Panc1 (cell line): ENCODE measurements at regions not wholly inside any gene's neighbourhood (a gene's known extent, or its start where the extent isn't known, plus 50 kb on each side); places are given as distances from the start of the nearest gene placed in this dataset.

Experiments used
- ATAC-seq: fragments of 200-7000 bp; cut with Tn5 transposase; 2 replicates; pipeline ENCODE4 v1.9.1; 2020; ENCODE audit warnings: mild to moderate bottlenecking, moderate library complexity
- BruUV-seq: library from RNA; stranded (reverse); fragments of 400-500 nt; replicated peaks from 2 replicates; lab custom pipeline; 2021; lab: Mats Ljungman, UMichigan
- CTCF ChIA-PET: fragments of 300-600 bp; sonication (Branson Sonifier 250); formaldehyde crosslinking; loops from one replicate; lab custom pipeline; 2022; ENCODE audit warnings: antibody characterized with exemption; lab: Charles Lee
- POLR2A ChIA-PET: fragments of 300-600 bp; sonication (Branson Sonifier 250); formaldehyde crosslinking; loops from one replicate; lab custom pipeline; 2022; ENCODE audit warnings: antibody characterized with exemption; lab: Charles Lee
- DNase-seq: peaks from one replicate; pipeline ENCODE4 v3.0.0-alpha.2; 2010; ENCODE audit warnings: low read depth, low spot score
- H3K27ac ChIP-seq: 2 replicates; pipeline ENCODE4 v1.5.1; 2011; ENCODE audit warnings: mild to moderate bottlenecking, low read length, inconsistent platforms
- H3K27me3 ChIP-seq: fragments of 200-500 bp; sonication (Bioruptor generic); 2 replicates; pipeline ENCODE4 v1.6.0; 2014; ENCODE audit warnings: low read length, inconsistent platforms; ENCODE audit not compliant: control insufficient read depth, insufficient read depth
- H3K36me3 ChIP-seq: fragments of 200-500 bp; sonication (Bioruptor generic); 2 replicates; pipeline ENCODE4 v1.5.1; 2014; ENCODE audit warnings: inconsistent platforms, mild to moderate bottlenecking, low read length, moderate library complexity; ENCODE audit not compliant: control insufficient read depth, insufficient read depth
- H3K4me1 ChIP-seq: 2 replicates; pipeline ENCODE4 v1.5.1; 2011; ENCODE audit warnings: inconsistent platforms, mild to moderate bottlenecking, low read length, moderate library complexity; ENCODE audit not compliant: control insufficient read depth, insufficient read depth
- H3K4me3 ChIP-seq, 2 experiments: 2 replicates each; pipeline ENCODE4 v1.5.1; 2011 to 2012; ENCODE audit warnings: low read depth in 2 of 2, low read length in 2 of 2, mild to moderate bottlenecking in 2 of 2, inconsistent platforms in 1 of 2, moderate library complexity in 1 of 2
- H3K9me3 ChIP-seq: fragments of 200-500 bp; sonication (Bioruptor generic); 2 replicates; pipeline ENCODE4 v1.5.1; 2014; ENCODE audit warnings: low read depth, mild to moderate bottlenecking, inconsistent platforms, low read length, moderate library complexity; ENCODE audit not compliant: control insufficient read depth, insufficient read depth
- POLR2AphosphoS5 ChIP-seq: IDR thresholded peaks from 2 replicates; pipeline ENCODE4 v1.6.1; 2012; ENCODE audit warnings: mild to moderate bottlenecking, low read depth, low read length, moderate library complexity
- SIN3A ChIP-seq: IDR thresholded peaks from 2 replicates; pipeline ENCODE4 v1.6.1; 2012; ENCODE audit warnings: low read depth, mild to moderate bottlenecking, low read length, moderate library complexity, borderline replicate concordance; ENCODE audit not compliant: insufficient read depth
- TCF7L2 ChIP-seq: IDR thresholded peaks from 2 replicates; pipeline ENCODE4 v1.6.1; 2011; ENCODE audit warnings: mild to moderate bottlenecking, low read depth, low read length, inconsistent platforms
- in situ Hi-C: cut with HindIII; loops from 2 replicates; pipeline ENCODE4 v1.10.0; 2016; ENCODE audit warnings: low sequenced_read_pairs, low pct_unique_long_range_greater_than_20kb
- intact Hi-C: fragments of 100-400 bp; cut with micrococcal nuclease; formaldehyde crosslinking; loops from one replicate; pipeline ENCODE4 v1.10.0; 2022; ENCODE audit not compliant: unreplicated experiment
- TF ChIP-seq, protein P1 (sequence below): fragments of 450-650 bp; IDR thresholded peaks from 2 replicates; pipeline ENCODE4 v1.5.1; 2017; ENCODE audit warnings: mild to moderate bottlenecking
- TF ChIP-seq, protein P2 (sequence below), 2 experiments: IDR thresholded peaks; 2 replicates each; pipeline ENCODE4 v1.6.1; 2011 to 2012; ENCODE audit warnings: low read depth in 2 of 2, control low read depth in 1 of 2, low read length in 1 of 2, mild to moderate bottlenecking in 1 of 2, moderate library complexity in 1 of 2; ENCODE audit not compliant: insufficient read depth in 1 of 2

DNA sequence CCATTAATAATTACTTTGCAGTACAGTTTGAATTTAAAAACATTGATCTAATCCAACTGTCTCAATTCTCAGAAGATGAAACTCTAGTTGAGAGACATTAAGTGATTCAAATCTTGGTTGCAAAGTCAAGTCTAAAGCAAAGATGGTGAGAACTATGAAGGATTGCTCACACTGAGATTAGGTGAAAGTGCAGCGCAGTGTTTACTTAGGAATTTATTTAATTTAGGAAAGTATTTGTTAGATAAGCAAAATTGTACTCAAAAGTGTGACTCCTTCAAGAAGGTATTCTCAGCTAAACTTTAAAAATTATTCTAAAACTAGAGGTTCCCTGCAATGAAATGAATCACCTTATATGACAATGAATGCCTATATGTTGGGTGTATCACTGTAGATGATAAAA is 454.9 kb downstream of the PDGFC start:
- ATAC-seq = no peak
- no peak overlapping the region for H3K4me3 ChIP-seq
- H3K4me1 ChIP-seq = no peaks in the 10 kb centered on the region
- H3K9me3 ChIP-seq = no peaks in the 10 kb centered on the region
- no peak overlapping the region for H3K27ac ChIP-seq
- BruUV-seq = no TSS peak
- in situ Hi-C loops (no loop called here), intact Hi-C loops (no loop called here)
- H3K36me3 ChIP-seq = no peaks in the 10 kb centered on the region
- DNase-seq = no peak
- CTCF ChIA-PET = no interaction called here
- no peaks in the 10 kb centered on the region for H3K27me3 ChIP-seq
- POLR2A ChIA-PET = no interaction called here
- TF ChIP-seq SIN3A = no peak
- TF ChIP-seq POLR2AphosphoS5 = no peak
- TF ChIP-seq, protein P1, sequence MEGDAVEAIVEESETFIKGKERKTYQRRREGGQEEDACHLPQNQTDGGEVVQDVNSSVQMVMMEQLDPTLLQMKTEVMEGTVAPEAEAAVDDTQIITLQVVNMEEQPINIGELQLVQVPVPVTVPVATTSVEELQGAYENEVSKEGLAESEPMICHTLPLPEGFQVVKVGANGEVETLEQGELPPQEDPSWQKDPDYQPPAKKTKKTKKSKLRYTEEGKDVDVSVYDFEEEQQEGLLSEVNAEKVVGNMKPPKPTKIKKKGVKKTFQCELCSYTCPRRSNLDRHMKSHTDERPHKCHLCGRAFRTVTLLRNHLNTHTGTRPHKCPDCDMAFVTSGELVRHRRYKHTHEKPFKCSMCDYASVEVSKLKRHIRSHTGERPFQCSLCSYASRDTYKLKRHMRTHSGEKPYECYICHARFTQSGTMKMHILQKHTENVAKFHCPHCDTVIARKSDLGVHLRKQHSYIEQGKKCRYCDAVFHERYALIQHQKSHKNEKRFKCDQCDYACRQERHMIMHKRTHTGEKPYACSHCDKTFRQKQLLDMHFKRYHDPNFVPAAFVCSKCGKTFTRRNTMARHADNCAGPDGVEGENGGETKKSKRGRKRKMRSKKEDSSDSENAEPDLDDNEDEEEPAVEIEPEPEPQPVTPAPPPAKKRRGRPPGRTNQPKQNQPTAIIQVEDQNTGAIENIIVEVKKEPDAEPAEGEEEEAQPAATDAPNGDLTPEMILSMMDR = no peak
- TF ChIP-seq TCF7L2 = no peak
- TF ChIP-seq, protein P2, sequence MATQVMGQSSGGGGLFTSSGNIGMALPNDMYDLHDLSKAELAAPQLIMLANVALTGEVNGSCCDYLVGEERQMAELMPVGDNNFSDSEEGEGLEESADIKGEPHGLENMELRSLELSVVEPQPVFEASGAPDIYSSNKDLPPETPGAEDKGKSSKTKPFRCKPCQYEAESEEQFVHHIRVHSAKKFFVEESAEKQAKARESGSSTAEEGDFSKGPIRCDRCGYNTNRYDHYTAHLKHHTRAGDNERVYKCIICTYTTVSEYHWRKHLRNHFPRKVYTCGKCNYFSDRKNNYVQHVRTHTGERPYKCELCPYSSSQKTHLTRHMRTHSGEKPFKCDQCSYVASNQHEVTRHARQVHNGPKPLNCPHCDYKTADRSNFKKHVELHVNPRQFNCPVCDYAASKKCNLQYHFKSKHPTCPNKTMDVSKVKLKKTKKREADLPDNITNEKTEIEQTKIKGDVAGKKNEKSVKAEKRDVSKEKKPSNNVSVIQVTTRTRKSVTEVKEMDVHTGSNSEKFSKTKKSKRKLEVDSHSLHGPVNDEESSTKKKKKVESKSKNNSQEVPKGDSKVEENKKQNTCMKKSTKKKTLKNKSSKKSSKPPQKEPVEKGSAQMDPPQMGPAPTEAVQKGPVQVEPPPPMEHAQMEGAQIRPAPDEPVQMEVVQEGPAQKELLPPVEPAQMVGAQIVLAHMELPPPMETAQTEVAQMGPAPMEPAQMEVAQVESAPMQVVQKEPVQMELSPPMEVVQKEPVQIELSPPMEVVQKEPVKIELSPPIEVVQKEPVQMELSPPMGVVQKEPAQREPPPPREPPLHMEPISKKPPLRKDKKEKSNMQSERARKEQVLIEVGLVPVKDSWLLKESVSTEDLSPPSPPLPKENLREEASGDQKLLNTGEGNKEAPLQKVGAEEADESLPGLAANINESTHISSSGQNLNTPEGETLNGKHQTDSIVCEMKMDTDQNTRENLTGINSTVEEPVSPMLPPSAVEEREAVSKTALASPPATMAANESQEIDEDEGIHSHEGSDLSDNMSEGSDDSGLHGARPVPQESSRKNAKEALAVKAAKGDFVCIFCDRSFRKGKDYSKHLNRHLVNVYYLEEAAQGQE (IDR thresholded peaks at IDR 0.05; ENCODE audit: insufficient read depth in 1 of 2, low read depth in 2 of 2, low read length in 1 of 2) = no peak

DNA sequence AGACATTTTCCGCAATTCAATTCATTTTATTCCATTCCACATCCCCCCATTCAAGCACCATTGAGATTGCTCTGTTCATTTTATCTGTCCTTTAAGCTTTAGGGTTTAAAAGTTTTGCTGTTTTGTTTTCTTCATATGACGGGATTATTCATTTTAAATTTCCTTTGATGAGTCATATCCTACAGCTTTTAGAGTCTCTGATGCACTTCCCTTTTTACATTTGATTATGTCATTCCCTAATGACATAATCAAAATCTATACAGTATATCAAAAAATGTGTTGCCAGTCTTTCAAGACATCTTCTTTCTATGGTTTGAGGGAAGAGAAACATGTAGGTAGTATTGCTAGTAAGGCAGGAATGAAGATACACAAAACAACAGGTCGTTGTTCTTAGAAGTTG is 456.3 kb downstream of the PDGFC start:
- POLR2A ChIA-PET = no interaction called here
- H3K4me3 ChIP-seq = no peak overlapping the region
- H3K4me1 ChIP-seq = no peaks in the 10 kb centered on the region
- no peak overlapping the region for H3K27ac ChIP-seq
- TF ChIP-seq POLR2AphosphoS5 (no peak), SIN3A (no peak), TCF7L2 (no peak)
- TF ChIP-seq, protein P2 (IDR thresholded peaks at IDR 0.05; ENCODE audit: insufficient read depth in 1 of 2, low read depth in 2 of 2, low read length in 1 of 2) = no peak
- TF ChIP-seq, protein P1 = no peak
- in situ Hi-C loops = no loop called here
- H3K27me3 ChIP-seq = no peaks in the 10 kb centered on the region
- no peaks in the 10 kb centered on the region for H3K9me3 ChIP-seq
- no peaks in the 10 kb centered on the region for H3K36me3 ChIP-seq
- CTCF ChIA-PET = no interaction called here
- intact Hi-C loops = no loop called here
- BruUV-seq = no TSS peak
- DNase-seq = no peak
- no peak for ATAC-seq
